H9 (cell line): ENCODE measurements at regions not wholly inside any gene's neighbourhood (a gene's known extent, or its start where the extent isn't known, plus 50 kb on each side); places are given as distances from the start of the nearest gene placed in this dataset.

Source experiments
- DNase-seq: peaks from one replicate; pipeline ENCODE4 v3.0.0-alpha.2; 2017
- H2AFZ ChIP-seq: one replicate; pipeline ENCODE4 v1.6.1; 2013; ENCODE audit warnings: mild to moderate bottlenecking, low read length, control low read depth, moderate library complexity
- H2AK5ac ChIP-seq: 2 replicates; pipeline ENCODE4 v1.6.1; 2013; ENCODE audit warnings: low read length, control low read depth, mixed read lengths; ENCODE audit not compliant: insufficient read length
- H2BK120ac ChIP-seq: one replicate; pipeline ENCODE4 v1.6.1; 2013; ENCODE audit warnings: low read depth, mild to moderate bottlenecking, low read length, control low read depth, inconsistent platforms; ENCODE audit not compliant: poor library complexity, severe bottlenecking
- H2BK12ac ChIP-seq: 2 replicates; pipeline ENCODE4 v1.6.1; 2013; ENCODE audit warnings: low read length, control low read depth, mixed read lengths, low read depth; ENCODE audit not compliant: insufficient read length
- H2BK15ac ChIP-seq: 2 replicates; pipeline ENCODE4 v1.6.1; 2013; ENCODE audit warnings: low read depth, low read length, control low read depth
- H2BK20ac ChIP-seq: one replicate; pipeline ENCODE4 v1.6.1; 2013; ENCODE audit warnings: low read depth, mild to moderate bottlenecking, low read length, control low read depth, inconsistent platforms; ENCODE audit not compliant: poor library complexity, severe bottlenecking
- H2BK5ac ChIP-seq: 2 replicates; pipeline ENCODE4 v1.6.1; 2013; ENCODE audit warnings: low read length, control low read depth, mixed read lengths; ENCODE audit not compliant: insufficient read length
- H3K14ac ChIP-seq: 2 replicates; pipeline ENCODE4 v1.6.1; 2013; ENCODE audit warnings: low read length, control low read depth; ENCODE audit not compliant: insufficient read depth
- H3K18ac ChIP-seq: 2 replicates; pipeline ENCODE4 v1.6.1; 2013; ENCODE audit warnings: low read depth, mild to moderate bottlenecking, mixed read lengths, low read length, control low read depth; ENCODE audit not compliant: insufficient read length
- H3K23ac ChIP-seq: 2 replicates; pipeline ENCODE4 v1.6.1; 2013; ENCODE audit warnings: low read length, control low read depth, mixed read lengths, low read depth; ENCODE audit not compliant: insufficient read length
- H3K23me2 ChIP-seq: 2 replicates; pipeline ENCODE4 v1.6.1; 2013; ENCODE audit warnings: low read depth, mild to moderate bottlenecking, mixed read lengths, low read length, control low read depth; ENCODE audit not compliant: insufficient read length, poor library complexity, severe bottlenecking
- H3K27ac ChIP-seq: 2 replicates; pipeline ENCODE4 v1.5.1; 2013; ENCODE audit warnings: low read length, control low read depth, mixed read lengths, low read depth; ENCODE audit not compliant: insufficient read length
- H3K27me3 ChIP-seq: 2 replicates; pipeline ENCODE4 v1.6.1; 2013; ENCODE audit warnings: low read length, control low read depth, inconsistent platforms; ENCODE audit not compliant: insufficient read depth
- H3K4ac ChIP-seq: 2 replicates; pipeline ENCODE4 v1.6.1; 2013; ENCODE audit warnings: low read depth, mild to moderate bottlenecking, control low read depth, inconsistent platforms, low read length, moderate library complexity
- H3K4me1 ChIP-seq: 2 replicates; pipeline ENCODE4 v1.6.1; 2013; ENCODE audit warnings: low read length, control low read depth, inconsistent platforms; ENCODE audit not compliant: insufficient read depth
- H3K4me2 ChIP-seq: 2 replicates; pipeline ENCODE4 v1.6.1; 2013; ENCODE audit warnings: low read length, control low read depth, mixed read lengths; ENCODE audit not compliant: insufficient read length, insufficient read depth
- H3K56ac ChIP-seq: 2 replicates; pipeline ENCODE4 v1.6.1; 2013; ENCODE audit warnings: low read depth, mild to moderate bottlenecking, mixed read lengths, low read length, control low read depth; ENCODE audit not compliant: insufficient read length
- H3K79me1 ChIP-seq: 2 replicates; pipeline ENCODE4 v1.6.1; 2013; ENCODE audit warnings: low read depth, mild to moderate bottlenecking, moderate library complexity, low read length, control low read depth, inconsistent platforms; ENCODE audit not compliant: insufficient read depth, poor library complexity, severe bottlenecking
- H3K79me2 ChIP-seq: 2 replicates; pipeline ENCODE4 v1.6.1; 2013; ENCODE audit warnings: low read length, control low read depth, inconsistent platforms; ENCODE audit not compliant: insufficient read depth
- H3K9ac ChIP-seq: 2 replicates; pipeline ENCODE4 v1.6.1; 2013; ENCODE audit warnings: low read length, control low read depth, mixed read lengths; ENCODE audit not compliant: insufficient read length; ENCODE audit errors: extremely low read depth
- H3K9me3 ChIP-seq: one replicate; pipeline ENCODE4 v1.6.1; 2013; ENCODE audit warnings: low read depth, low read length, inconsistent platforms; ENCODE audit not compliant: control insufficient read depth
- H3T11ph ChIP-seq: one replicate; pipeline ENCODE4 v1.6.1; 2013; ENCODE audit warnings: mild to moderate bottlenecking, low read length, control low read depth, inconsistent platforms
- H4K20me1 ChIP-seq: one replicate; pipeline ENCODE4 v1.6.1; 2013; ENCODE audit not compliant: control insufficient read depth, insufficient read length, insufficient read depth
- H4K5ac ChIP-seq: 2 replicates; pipeline ENCODE4 v1.6.1; 2013; ENCODE audit warnings: low read depth, mild to moderate bottlenecking, mixed read lengths, low read length, control low read depth; ENCODE audit not compliant: insufficient read length
- H4K8ac ChIP-seq: replicated peaks from 2 replicates; pipeline ENCODE4 v1.6.1; 2013; ENCODE audit warnings: low read length, control low read depth, mixed read lengths, low read depth; ENCODE audit not compliant: insufficient read length
- H4K91ac ChIP-seq: 2 replicates; pipeline ENCODE4 v1.6.1; 2013; ENCODE audit warnings: low read depth, mild to moderate bottlenecking, moderate library complexity, mixed read lengths, low read length, control low read depth; ENCODE audit not compliant: insufficient read length
- H3K27ac Mint-ChIP-seq, 3 experiments: 2 replicates in 2 of 3; 3 replicates in 1 of 3; pipeline ENCODE4 v1.8.0; 2020 to 2021; ENCODE audit warnings: mixed read lengths in 3 of 3, mild to moderate bottlenecking in 1 of 3, moderate library complexity in 1 of 3
- H3K27me3 Mint-ChIP-seq: 2 replicates; pipeline ENCODE4 v1.8.0; 2021; ENCODE audit warnings: low read depth, mild to moderate bottlenecking, moderate library complexity, mixed read lengths
- H3K36me3 Mint-ChIP-seq, 3 experiments: 2 replicates in 2 of 3; 3 replicates in 1 of 3; pipeline ENCODE4 v1.8.0; 2020 to 2021; ENCODE audit warnings: low read depth in 3 of 3, mixed read lengths in 3 of 3; ENCODE audit not compliant: insufficient read depth in 1 of 3
- H3K4me1 Mint-ChIP-seq, 2 experiments: 2 replicates each; pipeline ENCODE4 v1.8.0; 2020; ENCODE audit warnings: mixed read lengths in 2 of 2
- H3K4me3 Mint-ChIP-seq, 2 experiments: 2 replicates in 1 of 2; 3 replicates in 1 of 2; pipeline ENCODE4 v1.8.0; 2020 to 2021; ENCODE audit warnings: mild to moderate bottlenecking in 2 of 2, mixed read lengths in 2 of 2, moderate library complexity in 1 of 2
- H3K9me3 Mint-ChIP-seq, 2 experiments: 2 replicates in 1 of 2; 3 replicates in 1 of 2; pipeline ENCODE4 v1.8.0; 2020; ENCODE audit warnings: mild to moderate bottlenecking in 2 of 2, mixed read lengths in 2 of 2, moderate library complexity in 1 of 2
- WGBS: extraction: QIAGEN DNeasy Blood & Tissue Kit; methylation state at CpG from one replicate; pipeline ENCODE4 v1.1.7; 2013; ENCODE audit warnings: missing lambda C conversion rate, low lambda C conversion rate, mixed read lengths; ENCODE audit not compliant: insufficient read length; ENCODE audit errors: extremely low coverage; 5-methylcytosine and 5-hydroxymethylcytosine counted together
- TF ChIP-seq, protein P1 (sequence below): fragments of 200-600 bp; sonication (generic); conservative IDR thresholded peaks from 3 replicates; pipeline ENCODE4 v1.8.0; 2021; ENCODE audit warnings: antibody characterized with exemption, mild to moderate bottlenecking

DNA sequence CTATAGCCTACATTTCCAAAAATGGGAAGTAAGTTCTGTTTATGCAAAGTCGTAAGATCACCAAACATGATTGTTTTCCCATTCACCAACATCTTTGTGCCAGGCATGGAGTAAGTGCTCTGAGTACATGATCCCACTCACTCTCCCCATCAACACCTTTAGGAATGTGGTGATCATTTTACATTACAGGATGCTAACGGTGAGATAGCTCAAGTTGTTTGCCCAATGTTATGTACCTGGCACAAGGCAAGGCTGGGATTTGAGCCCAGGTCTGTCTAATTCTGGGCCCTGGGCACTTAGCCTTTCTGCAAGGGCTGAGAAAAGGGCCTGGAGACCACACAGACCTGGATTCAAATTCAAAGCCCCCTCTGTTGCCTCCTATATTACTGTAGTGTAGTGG, 581.7 kb upstream of the CFAP20DC start:
- no peaks in the 10 kb centered on the region for H4K20me1 ChIP-seq
- Mint-ChIP-seq H3K4me3 (no peak overlapping the region), H3K9me3 (peaks cover 0 to 5% of the 10 kb centered on the region in 2 experiments; a peak in 2 of 5 replicates), H3K36me3 (peaks cover 0 to 4% (median 0%) of the 10 kb centered on the region in 3 experiments; a peak in 2 of 7 replicates), H3K27ac (no peak overlapping the region), H3K4me1 (peaks cover 5 to 9% of the 10 kb centered on the region in 2 experiments), H3K27me3 (no peaks in the 10 kb centered on the region; the same call in 1 of the 2 replicates)
- H3K4ac ChIP-seq = no peak overlapping the region
- no peak for DNase-seq
- no peak overlapping the region for H3K18ac ChIP-seq
- H3K4me1 ChIP-seq = no peaks in the 10 kb centered on the region
- H3K27ac ChIP-seq = no peak overlapping the region
- no peak overlapping the region for H2AFZ ChIP-seq
- no peak overlapping the region for H4K8ac ChIP-seq
- no peak overlapping the region for H3K23ac ChIP-seq
- no peak overlapping the region for H4K91ac ChIP-seq
- no CpG with 5 or more reads among the region's 2 CpGs for WGBS
- no peaks in the 10 kb centered on the region for H3K79me1 ChIP-seq
- H3T11ph ChIP-seq = no peak overlapping the region
- no peak overlapping the region for H2BK15ac ChIP-seq
- H3K23me2 ChIP-seq = no peaks in the 10 kb centered on the region
- no peak overlapping the region for H2BK12ac ChIP-seq
- TF ChIP-seq, protein P1, sequence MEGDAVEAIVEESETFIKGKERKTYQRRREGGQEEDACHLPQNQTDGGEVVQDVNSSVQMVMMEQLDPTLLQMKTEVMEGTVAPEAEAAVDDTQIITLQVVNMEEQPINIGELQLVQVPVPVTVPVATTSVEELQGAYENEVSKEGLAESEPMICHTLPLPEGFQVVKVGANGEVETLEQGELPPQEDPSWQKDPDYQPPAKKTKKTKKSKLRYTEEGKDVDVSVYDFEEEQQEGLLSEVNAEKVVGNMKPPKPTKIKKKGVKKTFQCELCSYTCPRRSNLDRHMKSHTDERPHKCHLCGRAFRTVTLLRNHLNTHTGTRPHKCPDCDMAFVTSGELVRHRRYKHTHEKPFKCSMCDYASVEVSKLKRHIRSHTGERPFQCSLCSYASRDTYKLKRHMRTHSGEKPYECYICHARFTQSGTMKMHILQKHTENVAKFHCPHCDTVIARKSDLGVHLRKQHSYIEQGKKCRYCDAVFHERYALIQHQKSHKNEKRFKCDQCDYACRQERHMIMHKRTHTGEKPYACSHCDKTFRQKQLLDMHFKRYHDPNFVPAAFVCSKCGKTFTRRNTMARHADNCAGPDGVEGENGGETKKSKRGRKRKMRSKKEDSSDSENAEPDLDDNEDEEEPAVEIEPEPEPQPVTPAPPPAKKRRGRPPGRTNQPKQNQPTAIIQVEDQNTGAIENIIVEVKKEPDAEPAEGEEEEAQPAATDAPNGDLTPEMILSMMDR = no peak
- H2AK5ac ChIP-seq = no peak overlapping the region
- no peak overlapping the region for H4K5ac ChIP-seq
- no peak overlapping the region for H3K14ac ChIP-seq
- H2BK20ac ChIP-seq = no peak overlapping the region
- H3K27me3 ChIP-seq = no peaks in the 10 kb centered on the region
- H3K9me3 ChIP-seq = no peaks in the 10 kb centered on the region
- no peaks in the 10 kb centered on the region for H3K79me2 ChIP-seq
- H3K4me2 ChIP-seq = no peak overlapping the region
- no peak overlapping the region for H2BK5ac ChIP-seq
- no peak overlapping the region for H3K9ac ChIP-seq
- no peak overlapping the region for H2BK120ac ChIP-seq
- no peak overlapping the region for H3K56ac ChIP-seq
